ENCODE measurements at regions not wholly inside any gene's neighbourhood (a gene's known extent, or its start where the extent isn't known, plus 50 kb on each side); places are given as distances from the start of the nearest gene placed in this dataset.

DNA sequence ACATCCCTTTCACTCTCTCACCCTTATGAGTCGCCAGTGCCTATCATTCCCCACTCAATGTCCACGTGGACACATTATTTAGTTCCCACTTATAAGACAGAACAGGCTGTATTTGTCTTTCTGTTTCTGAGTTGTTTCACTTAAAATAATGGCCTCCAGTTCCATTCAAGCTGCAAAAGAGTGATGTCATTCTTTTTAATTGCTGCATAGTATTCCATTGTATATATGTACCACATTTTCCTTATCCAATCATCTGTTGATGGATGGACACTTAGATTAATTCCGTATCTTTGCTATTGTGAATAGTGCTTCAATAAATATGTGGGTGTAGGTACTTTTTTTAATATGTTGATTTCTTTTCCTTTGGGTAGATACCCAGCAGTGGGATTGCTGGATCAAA is 79.1 kb downstream of the ZNF365 start:
- DNase-seq (ENCODE audit: low spot score) = no peak

- peak; percentile 43 for DNase-seq (ENCODE audit: low spot score)
These were observed 80.7 kb downstream of the ZNF365 start for GRCh38 chr10:62454687-62455397.

DNA sequence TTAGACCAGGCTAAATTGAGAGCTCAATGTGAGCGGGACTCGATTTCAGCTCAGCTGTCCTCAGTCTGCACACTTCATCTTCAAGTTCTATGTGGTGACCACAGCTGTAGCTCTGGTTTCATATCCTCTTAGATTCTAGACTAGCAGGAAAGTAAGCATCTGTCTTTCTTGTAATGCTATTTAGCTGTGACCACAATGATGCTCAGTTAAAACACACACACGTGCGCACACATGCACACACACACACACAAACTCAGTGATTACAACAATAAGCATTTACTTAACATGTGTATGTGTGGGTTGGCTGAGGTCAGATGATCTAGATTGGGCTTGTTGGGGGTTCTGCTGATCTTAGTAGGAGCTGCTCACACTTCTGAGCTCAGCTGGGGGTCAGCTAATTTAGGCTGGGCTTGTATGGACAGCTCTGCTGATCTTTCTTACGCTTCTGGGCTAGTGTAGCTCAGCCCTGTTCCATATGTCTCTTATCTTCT is 82.5 kb downstream of the ZNF365 start:
- DNase-seq (ENCODE audit: low spot score) = no peak

DNA sequence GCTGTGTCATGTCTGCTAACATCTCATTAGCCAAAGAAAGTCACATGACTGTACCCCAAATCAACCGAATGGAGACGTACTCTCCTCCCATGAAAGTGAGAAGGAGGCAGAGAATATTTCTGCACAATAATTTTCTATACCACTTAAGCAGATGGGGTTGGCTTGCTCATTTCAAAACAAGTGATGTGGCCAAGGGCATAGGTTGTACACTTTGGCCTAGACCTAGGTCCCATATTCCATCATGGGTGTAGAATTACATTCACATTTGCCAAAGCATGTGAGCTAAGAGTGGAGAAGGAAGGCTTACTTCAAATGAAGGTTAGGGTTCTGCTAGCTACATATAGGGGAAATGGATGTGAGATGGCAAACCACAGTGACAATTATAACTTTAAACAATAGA is 83.0 kb downstream of the ZNF365 start:
- DNase-seq (ENCODE audit: low spot score) = no peak

DNA sequence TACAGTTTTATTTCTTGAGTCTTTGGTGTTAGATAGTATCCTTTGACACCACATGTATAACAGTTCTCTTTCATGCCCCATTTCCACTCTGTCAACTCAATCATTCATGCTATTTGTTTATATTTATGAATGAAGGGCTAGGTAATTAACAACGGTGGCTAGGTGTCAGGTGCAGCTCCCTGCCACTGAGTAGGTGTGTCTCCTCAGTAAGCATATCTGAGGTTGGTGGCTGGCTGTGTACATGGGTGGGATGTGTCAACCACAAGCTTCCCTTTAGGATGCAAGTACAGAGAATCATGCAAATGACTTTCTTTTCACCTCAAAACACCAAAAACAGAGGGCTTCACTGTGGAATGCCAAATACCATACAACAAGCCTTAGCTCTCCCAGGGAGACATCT is 83.4 kb downstream of the ZNF365 start:
- DNase-seq (ENCODE audit: low spot score) = no peak

DNA sequence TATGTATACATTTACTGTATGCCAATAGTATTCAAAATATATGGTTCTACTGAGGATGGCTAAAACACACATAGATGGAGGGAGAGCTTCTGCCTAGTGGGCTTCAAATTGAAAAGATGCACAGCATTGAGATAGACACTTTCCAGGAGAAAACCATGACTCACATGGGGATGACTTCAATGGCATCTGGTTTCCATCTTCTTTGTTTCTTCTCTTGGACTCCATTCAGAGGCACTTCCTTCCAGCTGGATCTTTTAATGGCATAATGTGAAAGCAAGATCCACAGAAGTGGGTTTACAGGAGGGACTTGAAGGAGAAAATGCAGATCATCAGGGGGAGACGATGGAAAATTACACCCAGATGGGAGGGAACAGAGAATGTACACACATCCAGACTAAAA is 84.9 kb downstream of the ZNF365 start:
- no peak for DNase-seq (ENCODE audit: low spot score)

DNA sequence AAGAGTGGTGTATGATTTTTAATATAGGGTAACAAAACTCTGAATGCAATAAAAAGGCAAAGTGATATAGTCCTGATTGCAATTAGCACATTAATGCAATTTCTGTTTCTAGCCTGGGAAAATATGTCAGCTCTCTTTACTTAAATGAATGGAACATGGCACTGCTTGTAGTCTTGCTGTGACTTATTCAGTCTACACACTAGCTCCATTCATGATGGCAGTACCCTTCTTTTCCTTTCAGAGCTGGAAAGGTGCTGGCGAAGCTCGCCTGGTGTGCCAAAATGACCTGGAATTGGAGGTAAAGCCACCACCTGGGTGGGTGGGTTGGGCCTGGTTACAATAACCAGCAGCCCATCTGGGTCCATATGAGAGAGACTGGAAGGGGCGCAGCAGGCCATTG is 85.3 kb downstream of the ZNF365 start:
- DNase-seq (ENCODE audit: low spot score) = no peak

GRCh38 chr10:62460393-62460792 is 86.2 kb downstream of the ZNF365 start:
- DNase-seq (ENCODE audit: low spot score) = no peak

GRCh38 chr10:62461120-62461519 is 87.0 kb downstream of the ZNF365 start:
- DNase-seq (ENCODE audit: low spot score) = no peak

GRCh38 chr10:62462461-62462860 is 88.3 kb downstream of the ZNF365 start:
- no peak for DNase-seq (ENCODE audit: low spot score)

DNA sequence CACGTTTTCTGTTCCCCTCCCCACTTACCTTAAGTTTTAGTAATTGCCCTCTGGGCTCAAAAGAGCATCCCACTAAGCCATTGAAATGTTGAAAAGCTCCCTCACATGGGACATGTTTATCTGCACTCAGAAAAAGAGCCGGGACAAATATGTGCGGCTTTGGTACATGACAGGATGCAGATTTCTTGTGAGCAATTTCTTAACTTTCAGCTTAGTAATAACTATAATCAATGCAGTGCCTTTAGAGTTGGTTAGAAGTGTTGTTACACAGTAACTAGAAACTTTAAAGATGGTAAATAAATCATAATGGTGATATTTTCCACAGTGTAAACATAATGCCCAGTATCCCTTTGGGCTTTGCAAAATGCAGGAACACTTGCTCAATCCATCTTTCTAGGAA is 89.2 kb downstream of the ZNF365 start:
- no peak for DNase-seq (ENCODE audit: low spot score)

DNA sequence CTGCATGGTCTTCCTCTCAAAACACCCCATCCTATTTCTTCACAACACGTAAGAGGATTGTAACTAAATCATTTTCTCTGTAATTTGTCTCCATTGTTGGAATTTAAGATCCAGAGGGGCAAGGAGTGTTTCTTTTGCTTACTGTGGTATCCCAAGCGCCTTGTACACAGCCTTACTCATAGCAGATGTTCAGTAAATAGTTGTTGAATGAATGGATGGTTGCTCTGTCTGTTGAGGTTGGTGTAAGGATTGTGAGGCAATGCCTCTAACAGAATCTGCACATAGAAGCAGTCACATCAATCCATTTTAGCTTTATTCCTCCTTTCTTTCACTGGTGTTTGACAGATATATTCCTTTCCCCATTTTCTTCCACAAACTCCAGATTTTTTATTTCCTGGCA is 90.1 kb downstream of the ZNF365 start:
- DNase-seq (ENCODE audit: low spot score) = no peak

DNA sequence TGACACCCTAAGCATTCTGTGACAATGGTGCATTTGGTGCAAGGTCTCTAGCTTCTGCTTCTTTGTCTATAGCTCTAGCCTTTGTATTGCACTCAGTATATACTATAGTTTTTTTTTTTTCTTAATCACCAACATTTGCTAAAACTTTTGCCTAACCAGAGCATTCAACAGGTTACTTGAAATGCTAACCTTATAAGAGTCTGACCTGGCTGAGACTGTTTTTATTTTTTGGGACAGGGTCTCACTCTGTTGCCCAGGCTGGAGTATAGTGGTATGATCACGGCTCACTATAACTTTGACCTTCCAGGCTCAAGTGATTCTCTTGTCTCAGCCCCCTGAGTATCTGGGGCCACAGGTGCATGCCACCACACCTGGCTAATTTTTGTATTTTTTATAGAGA is 92.4 kb downstream of the ZNF365 start:
- no peak for DNase-seq (ENCODE audit: low spot score)

DNA sequence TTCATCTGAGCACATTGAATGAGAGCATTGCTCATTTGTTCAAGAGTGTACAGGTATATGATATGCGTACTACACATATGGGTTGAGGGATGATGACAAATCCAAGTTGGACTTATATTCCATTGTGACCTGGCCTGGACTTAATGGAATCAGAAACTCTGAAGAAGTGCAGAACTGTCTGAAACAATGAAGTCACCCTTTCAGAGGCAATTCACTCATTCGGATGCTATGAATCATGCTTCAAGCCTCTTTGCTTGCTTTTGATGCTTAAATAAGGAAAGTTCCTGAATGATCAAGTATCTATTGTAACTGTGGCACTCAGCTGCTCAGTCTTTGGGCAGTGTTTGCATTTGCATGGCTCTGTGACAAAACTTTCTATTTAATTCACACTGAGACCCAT is 93.4 kb downstream of the ZNF365 start:
- peak; percentile 63 for DNase-seq (ENCODE audit: low spot score)

- no peak for DNase-seq (ENCODE audit: low spot score)
These were observed 97.5 kb downstream of the ZNF365 start for GRCh38 chr10:62471711-62472110.

DNA sequence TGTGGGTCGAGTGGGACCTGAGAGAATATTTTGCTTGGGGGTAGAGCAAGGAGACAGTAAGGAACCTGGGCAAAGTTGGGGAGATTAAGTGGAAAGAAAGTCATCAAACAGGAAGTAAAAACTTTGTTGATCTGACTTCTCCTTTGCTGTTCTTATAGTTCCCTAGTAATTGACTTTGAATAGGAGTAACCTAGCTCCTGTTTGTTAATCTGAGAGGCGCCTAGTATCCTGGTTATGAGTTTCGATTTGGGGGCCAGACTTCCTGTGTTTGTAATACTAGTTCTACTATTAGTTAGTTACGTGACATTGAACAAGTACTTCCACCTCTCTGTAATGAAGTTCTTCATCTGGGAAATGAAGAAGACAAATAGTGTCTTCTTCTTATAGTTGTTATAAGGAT is 99.1 kb downstream of the ZNF365 start:
- no peak for DNase-seq (ENCODE audit: low spot score)

DNA sequence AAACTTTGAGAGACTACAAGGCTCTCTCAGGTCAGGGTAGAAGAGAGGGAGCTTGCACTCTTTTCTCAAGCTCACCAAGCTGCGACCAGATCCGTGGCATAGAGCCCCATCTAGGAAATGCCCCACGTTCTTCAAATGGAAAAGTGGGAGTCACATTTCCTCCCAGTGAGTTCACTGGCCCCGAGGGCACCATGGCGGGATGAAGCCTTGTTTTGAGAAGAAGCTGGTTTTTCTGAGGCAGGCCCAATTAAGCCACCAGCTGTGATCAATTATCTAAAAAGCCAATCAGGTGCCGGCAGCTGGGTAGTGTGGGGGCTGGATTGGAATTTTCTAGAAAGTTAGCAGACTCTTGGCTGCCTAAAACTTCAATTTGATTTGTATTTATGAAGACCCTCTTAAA is 101.4 kb downstream of the ZNF365 start:
- DNase-seq (ENCODE audit: low spot score) = no peak

- peak; percentile 15 for DNase-seq (ENCODE audit: low spot score)
These were observed 105.4 kb downstream of the ZNF365 start for GRCh38 chr10:62479523-62479922.

GRCh38 chr10:62480196-62480595 is 106.0 kb downstream of the ZNF365 start:
- no peak for DNase-seq (ENCODE audit: low spot score)

GRCh38 chr10:62482581-62482980 is 108.4 kb downstream of the ZNF365 start:
- no peak for DNase-seq (ENCODE audit: low spot score)

- no peak for DNase-seq (ENCODE audit: low spot score)
These were observed 117.4 kb downstream of the ZNF365 start for GRCh38 chr10:62491597-62491996.

GRCh38 chr10:62492012-62492869 is 118.1 kb downstream of the ZNF365 start:
- DNase-seq (ENCODE audit: low spot score) = peak; percentile 70

- no peak for DNase-seq (ENCODE audit: low spot score)
These were observed 118.7 kb downstream of the ZNF365 start for GRCh38 chr10:62492870-62493180.

DNA sequence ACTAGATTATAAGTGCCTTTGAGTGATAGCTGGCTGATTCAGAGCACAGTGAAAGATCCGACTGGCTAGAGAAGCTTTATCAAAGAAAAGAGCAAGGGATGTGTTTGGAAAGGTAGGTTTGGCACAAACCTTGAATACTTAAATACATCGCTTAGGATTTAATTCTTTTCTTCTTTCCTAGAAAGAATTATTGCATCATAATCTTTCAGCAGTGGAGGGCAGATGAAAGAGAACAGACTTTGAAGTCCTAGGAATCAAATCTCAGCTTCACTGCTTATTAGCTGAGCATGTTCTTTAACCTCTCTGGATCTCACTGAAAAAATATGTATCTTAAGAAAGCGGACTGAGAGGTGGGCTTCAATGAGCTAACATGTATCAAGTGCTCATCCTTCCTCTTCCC is 122.8 kb downstream of the ZNF365 start:
- no peak for DNase-seq (ENCODE audit: low spot score)
